ENCODE measurements at regions not wholly inside any gene's neighbourhood (a gene's known extent, or its start where the extent isn't known, plus 50 kb on each side); places are given as distances from the start of the nearest gene placed in this dataset.
A peak's percentile ranks its signal among the peaks of the same experiment; 100 is the strongest.

GRCh38 chr1:234975941-234976860 is 152.4 kb downstream of the TOMM20 start (continued):
- TF ChIP-seq ZNF414 (CRISPR knock-in tag; IDR thresholded peaks at IDR 0.05), result no peak
- TF ChIP-seq MXI1 (IDR thresholded peaks at IDR 0.05; ENCODE audit: borderline replicate concordance, low read depth, low read length), result peak; percentile 38; the same call in 1 of the 3 replicates
- no peak for TF ChIP-seq SMAD1 (CRISPR knock-in tag; IDR thresholded peaks at IDR 0.05; ENCODE audit: borderline replicate concordance, low read depth)
- no peak for TF ChIP-seq NFKB2 (CRISPR knock-in tag; IDR thresholded peaks at IDR 0.05; ENCODE audit: borderline replicate concordance)
- TF ChIP-seq KIAA2018 (CRISPR knock-in tag; IDR thresholded peaks at IDR 0.05; ENCODE audit: borderline replicate concordance), result no peak
- TF ChIP-seq ZNF335 (CRISPR knock-in tag; IDR thresholded peaks at IDR 0.05), result 0 out of 2 replicates have a peak, but pooled peaks have one; percentile 22
- TF ChIP-seq ZHX2 (IDR thresholded peaks at IDR 0.05; ENCODE audit: low read depth), result no peak
- no peak; the same call in 1 of the 2 replicates for TF ChIP-seq ZHX2 (CRISPR knock-in tag; IDR thresholded peaks at IDR 0.05; ENCODE audit: borderline replicate concordance)
- no peak for TF ChIP-seq RNF2 (conservative IDR thresholded peaks at IDR 0.05; ENCODE audit: low read depth)
- TF ChIP-seq BRF2 (CRISPR knock-in tag; IDR thresholded peaks at IDR 0.05), result no peak
- no peak for TF ChIP-seq ZBTB1 (CRISPR knock-in tag; IDR thresholded peaks at IDR 0.05; ENCODE audit: borderline replicate concordance)
- no peak; the same call in 1 of the 2 replicates for TF ChIP-seq BRD4 (CRISPR knock-in tag; IDR thresholded peaks at IDR 0.05)
